Endothelial cell (in vitro differentiated cells): ENCODE measurements at regions not wholly inside any gene's neighbourhood (a gene's known extent, or its start where the extent isn't known, plus 50 kb on each side); places are given as distances from the start of the nearest gene placed in this dataset.

Source experiments
- DNase-seq: peaks from one replicate; pipeline ENCODE4 v3.0.0; 2021; ENCODE audit warnings: low spot score
- H3K27ac Mint-ChIP-seq: one replicate; pipeline ENCODE4 v1.8.0; 2021; ENCODE audit warnings: mixed read lengths, inconsistent platforms; ENCODE audit not compliant: unreplicated experiment
- H3K27me3 Mint-ChIP-seq: one replicate; pipeline ENCODE4 v1.8.0; 2021; ENCODE audit warnings: mild to moderate bottlenecking, moderate library complexity, mixed read lengths, inconsistent platforms; ENCODE audit not compliant: unreplicated experiment
- H3K36me3 Mint-ChIP-seq: one replicate; pipeline ENCODE4 v1.8.0; 2021; ENCODE audit warnings: mild to moderate bottlenecking, low read depth, mixed read lengths, inconsistent platforms; ENCODE audit not compliant: unreplicated experiment
- H3K4me1 Mint-ChIP-seq: one replicate; pipeline ENCODE4 v1.8.0; 2021; ENCODE audit warnings: mild to moderate bottlenecking, mixed read lengths, inconsistent platforms; ENCODE audit not compliant: unreplicated experiment
- H3K4me3 Mint-ChIP-seq: one replicate; pipeline ENCODE4 v1.8.0; 2021; ENCODE audit warnings: mild to moderate bottlenecking, mixed read lengths, inconsistent platforms; ENCODE audit not compliant: unreplicated experiment
- H3K9me3 Mint-ChIP-seq: one replicate; pipeline ENCODE4 v1.8.0; 2021; ENCODE audit warnings: mixed read lengths, inconsistent platforms; ENCODE audit not compliant: unreplicated experiment
- CTCF ChIP-seq: fragments of 200-600 bp; sonication (generic); IDR thresholded peaks from one replicate; pipeline ENCODE4 v1.5.0; 2021; ENCODE audit warnings: antibody characterized with exemption; ENCODE audit not compliant: unreplicated experiment

- H3K27me3 Mint-ChIP-seq: peaks cover 3% of the 10 kb centered on the region
- H3K4me1 Mint-ChIP-seq: peaks cover 6% of the 10 kb centered on the region
- DNase-seq: no peak
- no peaks in the 10 kb centered on the region for H3K36me3 Mint-ChIP-seq
- no peak for TF ChIP-seq CTCF
- no peaks in the 10 kb centered on the region for H3K9me3 Mint-ChIP-seq
- H3K4me3 Mint-ChIP-seq: no peak overlapping the region
- H3K27ac Mint-ChIP-seq: no peak overlapping the region
Observed at GRCh38 chr2:185128996-185129395, 530.7 kb downstream of the ZNF804A start.

DNA sequence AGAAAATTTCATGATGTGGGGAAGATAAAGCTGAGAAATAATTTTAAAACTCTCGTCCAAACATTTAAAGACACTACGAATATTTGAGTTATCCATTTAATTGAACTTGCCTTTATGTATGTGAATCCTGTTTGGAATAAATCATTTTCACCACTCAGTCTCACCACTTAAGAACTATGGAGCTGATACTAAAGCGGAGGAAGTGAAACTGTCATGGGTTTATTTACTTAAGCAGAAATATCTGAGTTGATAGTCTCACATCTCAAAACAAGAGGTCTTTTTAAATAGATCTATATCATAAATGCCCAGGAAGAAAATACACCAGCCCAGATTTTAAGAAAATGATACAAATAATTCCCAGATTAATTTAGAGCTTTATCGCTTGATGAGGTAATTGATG is 532.4 kb downstream of the ZNF804A start:
- H3K27ac Mint-ChIP-seq: no peak overlapping the region
- DNase-seq: no peak
- peaks cover 6% of the 10 kb centered on the region for H3K4me1 Mint-ChIP-seq
- no peaks in the 10 kb centered on the region for H3K36me3 Mint-ChIP-seq
- H3K27me3 Mint-ChIP-seq: peaks cover 3% of the 10 kb centered on the region
- TF ChIP-seq CTCF: no peak
- H3K4me3 Mint-ChIP-seq: no peak overlapping the region
- no peaks in the 10 kb centered on the region for H3K9me3 Mint-ChIP-seq

- Mint-ChIP-seq H3K36me3 (no peaks in the 10 kb centered on the region), H3K27me3 (peaks cover 2% of the 10 kb centered on the region), H3K27ac (no peak overlapping the region), H3K4me3 (no peak overlapping the region), H3K4me1 (peaks cover 3% of the 10 kb centered on the region), H3K9me3 (no peaks in the 10 kb centered on the region)
- TF ChIP-seq CTCF: no peak
- no peak for DNase-seq
Observed at GRCh38 chr2:185132501-185133041, 534.2 kb downstream of the ZNF804A start.

DNA sequence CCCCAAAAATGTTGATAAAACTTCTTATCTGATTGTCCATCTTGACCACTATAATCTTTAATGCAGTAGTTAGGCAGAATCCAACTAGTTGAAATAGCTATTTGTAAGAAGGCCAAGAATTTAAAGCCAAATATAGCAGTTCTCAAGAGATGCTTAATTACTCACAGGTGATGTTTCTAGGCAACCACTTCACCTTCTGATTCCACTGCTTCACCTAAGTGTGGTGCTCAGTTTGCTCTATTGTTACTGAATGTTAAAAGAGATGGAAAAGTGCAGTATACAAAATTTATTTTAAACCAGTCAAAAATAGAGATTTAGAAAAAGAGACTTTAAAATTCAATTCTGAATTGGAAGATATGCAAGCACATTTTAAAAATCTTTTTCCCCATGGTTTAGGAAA is 539.4 kb downstream of the ZNF804A start:
- Mint-ChIP-seq H3K27me3 (no peaks in the 10 kb centered on the region), H3K27ac (no peak overlapping the region), H3K4me1 (no peaks in the 10 kb centered on the region), H3K4me3 (no peak overlapping the region), H3K36me3 (no peaks in the 10 kb centered on the region), H3K9me3 (no peaks in the 10 kb centered on the region)
- TF ChIP-seq CTCF: no peak
- DNase-seq: no peak

DNA sequence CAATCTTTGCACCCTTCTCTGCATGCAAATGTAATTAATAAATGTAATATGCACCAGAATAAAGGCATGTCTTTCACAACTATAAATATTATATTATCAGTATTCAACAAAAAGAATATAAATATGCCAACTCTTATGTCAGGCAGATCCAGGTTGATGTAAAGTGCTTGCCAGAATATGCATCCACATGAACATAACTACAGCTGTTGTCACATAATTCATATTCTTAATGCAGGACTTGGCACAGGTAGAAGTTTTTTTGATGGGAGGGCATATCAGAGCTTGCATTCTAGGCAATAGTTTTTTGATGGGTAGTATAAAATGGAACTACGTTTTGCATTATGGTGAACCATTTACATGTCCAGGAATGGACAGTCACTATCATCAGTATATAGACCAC is 544.3 kb downstream of the ZNF804A start:
- H3K9me3 Mint-ChIP-seq: no peaks in the 10 kb centered on the region
- no peaks in the 10 kb centered on the region for H3K36me3 Mint-ChIP-seq
- no peaks in the 10 kb centered on the region for H3K4me1 Mint-ChIP-seq
- no peak for TF ChIP-seq CTCF
- no peaks in the 10 kb centered on the region for H3K27me3 Mint-ChIP-seq
- H3K4me3 Mint-ChIP-seq: no peak overlapping the region
- DNase-seq: no peak
- H3K27ac Mint-ChIP-seq: no peak overlapping the region
